H1 (cell line): ENCODE measurements at regions not wholly inside any gene's neighbourhood (a gene's known extent, or its start where the extent isn't known, plus 50 kb on each side); places are given as distances from the start of the nearest gene placed in this dataset.

ENCODE experiments used
- CTCF ChIA-PET: fragments of 300-600 bp; sonication (Branson Sonifier 250); formaldehyde crosslinking; loops from one replicate; lab custom pipeline; 2021; ENCODE audit not compliant: partially characterized antibody; lab: Charles Lee
- POLR2A ChIA-PET: fragments of 300-600 bp; sonication (Branson Sonifier 250); formaldehyde crosslinking; loops from one replicate; lab custom pipeline; 2021; ENCODE audit warnings: inconsistent platforms; ENCODE audit not compliant: partially characterized antibody; lab: Charles Lee
- DNase-seq, 2 experiments: peaks; one replicate each; pipeline versions ENCODE4 v3.0.0 to v3.0.0-alpha.2; 2010 to 2022; ENCODE audit warnings: low spot score in 2 of 2, low read depth in 1 of 2, mixed read lengths in 1 of 2
- FAIRE-seq: peaks from 2 replicates; lab custom pipeline; 2011; peaks lifted over from hg19 to GRCh38; lab: Jason Lieb, UNC
- H2AFZ ChIP-seq: 2 replicates; pipeline ENCODE4 v1.8.1; 2012; ENCODE audit warnings: low read length, inconsistent platforms
- H2AK5ac ChIP-seq: 2 replicates; pipeline ENCODE4 v1.6.1; 2013; ENCODE audit warnings: low read depth, low read length
- H2BK120ac ChIP-seq: replicated peaks from 2 replicates; pipeline ENCODE3; 2013; ENCODE audit warnings: low read depth, low read length, inconsistent platforms
- H2BK12ac ChIP-seq: 2 replicates; pipeline ENCODE4 v1.6.1; 2013; ENCODE audit warnings: low read depth, low read length
- H2BK15ac ChIP-seq: 2 replicates; pipeline ENCODE4 v1.6.1; 2013; ENCODE audit warnings: low read length
- H2BK20ac ChIP-seq: 2 replicates; pipeline ENCODE4 v1.6.1; 2013; ENCODE audit warnings: low read length
- H2BK5ac ChIP-seq: 2 replicates; pipeline ENCODE4 v1.6.1; 2013; ENCODE audit warnings: low read depth, low read length
- H3K14ac ChIP-seq: 2 replicates; pipeline ENCODE4 v1.6.1; 2013; ENCODE audit warnings: inconsistent platforms; ENCODE audit not compliant: insufficient read length
- H3K18ac ChIP-seq: 2 replicates; pipeline ENCODE4 v1.6.1; 2013; ENCODE audit warnings: low read length; ENCODE audit errors: extremely low read depth
- H3K23ac ChIP-seq: 2 replicates; pipeline ENCODE4 v1.6.1; 2013; ENCODE audit warnings: inconsistent platforms; ENCODE audit not compliant: insufficient read length
- H3K23me2 ChIP-seq: 2 replicates; pipeline ENCODE4 v1.6.1; 2013; ENCODE audit warnings: low read depth, low read length
- H3K27ac ChIP-seq: 2 replicates; pipeline ENCODE4 v1.6.1; 2011; ENCODE audit warnings: low read depth, low read length, inconsistent platforms
- H3K27me3 ChIP-seq, 4 experiments: replicated peaks in 1 of 4; 1 replicate in 1 of 4; 2 replicates in 3 of 4; pipeline versions ENCODE4 v1.6.1 to v1.8.1; 2011 to 2013; ENCODE audit warnings: low read length in 3 of 4, mild to moderate bottlenecking in 3 of 4, inconsistent platforms in 2 of 4, mixed read lengths in 2 of 4, moderate library complexity in 1 of 4; ENCODE audit not compliant: control insufficient read depth in 3 of 4, insufficient read depth in 3 of 4; ENCODE audit errors: extremely low read depth in 1 of 4
- H3K36me3 ChIP-seq, 4 experiments: 2 replicates each; pipeline versions ENCODE4 v1.6.1 to v1.8.1; 2011 to 2013; ENCODE audit warnings: mild to moderate bottlenecking in 4 of 4, low read length in 3 of 4, moderate library complexity in 2 of 4, control low read depth in 1 of 4, inconsistent platforms in 1 of 4; ENCODE audit not compliant: insufficient read depth in 4 of 4, control insufficient read depth in 2 of 4
- H3K4ac ChIP-seq: replicated peaks from 2 replicates; pipeline ENCODE3; 2013; ENCODE audit warnings: low read length, low read depth, mixed read lengths, inconsistent platforms; ENCODE audit not compliant: insufficient read length
- H3K4me1 ChIP-seq, 4 experiments: replicated peaks in 1 of 4; 1 replicate in 1 of 4; 2 replicates in 3 of 4; pipeline versions ENCODE4 v1.6.1 to v1.8.1; 2011 to 2013; ENCODE audit warnings: low read length in 3 of 4, inconsistent platforms in 2 of 4, mixed read lengths in 1 of 4; ENCODE audit not compliant: insufficient read depth in 4 of 4, control insufficient read depth in 3 of 4
- H3K4me2 ChIP-seq, 2 experiments: 2 replicates each; pipeline versions ENCODE4 v1.6.1 to v1.8.1; 2011 to 2013; ENCODE audit warnings: low read depth in 2 of 2, low read length in 2 of 2, control low read depth in 1 of 2, inconsistent platforms in 1 of 2, mild to moderate bottlenecking in 1 of 2; ENCODE audit not compliant: insufficient read depth in 1 of 2
- H3K4me3 ChIP-seq, 4 experiments: fragments of 200-600, 300-600 bp in 1 of 4; sonication (generic), shearing (Covaris generic), sonication (Bioruptor Twin) in 1 of 4; 2 replicates each; pipeline versions ENCODE4 v1.5.1 to v1.8.1; 2011 to 2016; ENCODE audit warnings: low read length in 4 of 4, low read depth in 3 of 4, control low read depth in 2 of 4, inconsistent platforms in 2 of 4, mild to moderate bottlenecking in 2 of 4, mixed read lengths in 1 of 4, moderate library complexity in 1 of 4; ENCODE audit not compliant: insufficient read depth in 2 of 4; ENCODE audit errors: extremely low read depth in 1 of 4
- H3K56ac ChIP-seq: replicated peaks from 2 replicates; pipeline ENCODE3; 2013; ENCODE audit warnings: low read depth, mild to moderate bottlenecking, mixed read lengths, low read length, inconsistent platforms; ENCODE audit not compliant: insufficient read length
- H3K79me1 ChIP-seq: 2 replicates; pipeline ENCODE4 v1.6.1; 2013; ENCODE audit warnings: low read depth, low read length, control low read depth
- H3K79me2 ChIP-seq, 2 experiments: 2 replicates each; pipeline versions ENCODE4 v1.6.1 to v1.8.1; 2012 to 2013; ENCODE audit warnings: low read length in 2 of 2, mild to moderate bottlenecking in 2 of 2, inconsistent platforms in 1 of 2; ENCODE audit not compliant: insufficient read depth in 2 of 2, control insufficient read depth in 1 of 2
- H3K9ac ChIP-seq, 4 experiments: replicated peaks in 1 of 4; 1 replicate in 1 of 4; 2 replicates in 3 of 4; pipeline versions ENCODE4 v1.6.1 to v1.8.1; 2011 to 2013; ENCODE audit warnings: low read depth in 3 of 4, low read length in 3 of 4, control low read depth in 2 of 4, mild to moderate bottlenecking in 2 of 4, moderate library complexity in 2 of 4, inconsistent platforms in 1 of 4; ENCODE audit errors: extremely low read depth in 1 of 4
- H3K9me3 ChIP-seq, 2 experiments: 2 replicates each; pipeline versions ENCODE4 v1.6.1 to v1.8.1; 2012 to 2013; ENCODE audit warnings: mild to moderate bottlenecking in 2 of 2, moderate library complexity in 2 of 2, control low read depth in 1 of 2, inconsistent platforms in 1 of 2, low read depth in 1 of 2, low read length in 1 of 2, mixed read lengths in 1 of 2; ENCODE audit not compliant: insufficient read depth in 2 of 2
- H4K20me1 ChIP-seq, 2 experiments: replicated peaks in 1 of 2; 2 replicates each; pipeline versions ENCODE3 to v1.8.1; 2011 to 2013; ENCODE audit warnings: inconsistent platforms in 2 of 2, low read length in 2 of 2, mild to moderate bottlenecking in 1 of 2; ENCODE audit not compliant: insufficient read depth in 2 of 2, control insufficient read depth in 1 of 2
- H4K5ac ChIP-seq: 2 replicates; pipeline ENCODE4 v1.6.1; 2013; ENCODE audit warnings: low read length, low read depth, mixed read lengths, inconsistent platforms; ENCODE audit not compliant: insufficient read length
- H4K8ac ChIP-seq: 2 replicates; pipeline ENCODE4 v1.8.0; 2013; ENCODE audit warnings: mild to moderate bottlenecking, moderate library complexity, low read length, inconsistent platforms; ENCODE audit not compliant: insufficient read depth; ENCODE audit errors: extremely low read depth
- H4K91ac ChIP-seq: replicated peaks from 2 replicates; pipeline ENCODE3; 2013; ENCODE audit warnings: low read length, mixed read lengths, inconsistent platforms; ENCODE audit not compliant: insufficient read length
- RAD21 ChIP-seq, 2 experiments: IDR thresholded peaks in 1 of 2; conservative IDR thresholded peaks in 1 of 2; 2 replicates each; pipeline ENCODE4 v1.6.1; 2011; ENCODE audit warnings: low read depth in 2 of 2, low read length in 2 of 2, improper control_type of control experiment in 1 of 2, inconsistent platforms in 1 of 2, mild to moderate bottlenecking in 1 of 2, moderate library complexity in 1 of 2
- TEAD4 ChIP-seq: IDR thresholded peaks from 2 replicates; pipeline ENCODE4 v1.6.1; 2012; ENCODE audit warnings: low read depth, low read length, inconsistent platforms, mixed read lengths
- WGBS, 2 experiments: shearing (Covaris generic) in 1 of 2; methylation state at CpG; one replicate each; pipeline versions ENCODE4 v1.1.6 to v1.1.7; 2013 to 2015; ENCODE audit warnings: low lambda C conversion rate in 2 of 2, mixed read lengths in 2 of 2, inconsistent platforms in 1 of 2, low coverage in 1 of 2, missing lambda C conversion rate in 1 of 2; ENCODE audit not compliant: insufficient replicate concordance in 2 of 2, insufficient coverage in 1 of 2, insufficient read length in 1 of 2; ENCODE audit errors: extremely low coverage in 1 of 2, missing lambda C conversion rate in 1 of 2; 5-methylcytosine and 5-hydroxymethylcytosine counted together

GRCh38 chr9:3647652-3648051, 121.9 kb upstream of the RFX3 start:
- H3K4me2 ChIP-seq: no peak overlapping the region
- H3K4ac ChIP-seq: no peak overlapping the region
- no peak overlapping the region for H3K23ac ChIP-seq
- H2BK120ac ChIP-seq: no peak overlapping the region
- POLR2A ChIA-PET: no interaction called here
- CTCF ChIA-PET: interaction anchor here (1.1 to 1.6 kb wide), 4 partner anchors 25 to 194 kb away, joined by 3 to 4 read pairs (median 3); no protein-coding TSS in a partner anchor
- 100% methylated on average over 1 of the region's 1 CpG; no CpG with 5 or more reads in 1 of the 2 experiments for WGBS, 2 experiments
- no peak overlapping the region for H2BK15ac ChIP-seq
- no peaks in the 10 kb centered on the region for H3K36me3 ChIP-seq
- no peaks in the 10 kb centered on the region for H3K9me3 ChIP-seq
- H3K14ac ChIP-seq: no peak overlapping the region
- no peak overlapping the region for H2AK5ac ChIP-seq
- FAIRE-seq (no peak), DNase-seq (no peak)
- H3K79me1 ChIP-seq: no peaks in the 10 kb centered on the region
- no peak overlapping the region for H2AFZ ChIP-seq
- TF ChIP-seq RAD21 (IDR thresholded peaks at IDR 0.05 in 1 of 2, conservative IDR thresholded peaks at IDR 0.05 in 1 of 2; ENCODE audit: low read depth in 2 of 2, low read length in 2 of 2) (peak; percentile 12 to 18; a peak in 2 of 4 replicates), TEAD4 (no peak)
- H4K5ac ChIP-seq: no peak overlapping the region
- no peaks in the 10 kb centered on the region for H3K4me1 ChIP-seq
- no peaks in the 10 kb centered on the region for H4K20me1 ChIP-seq
- H3K4me3 ChIP-seq: no peak overlapping the region
- H2BK20ac ChIP-seq: no peak overlapping the region
- H3K27ac ChIP-seq: no peak overlapping the region
- no peak overlapping the region for H2BK5ac ChIP-seq
- no peak overlapping the region for H3K18ac ChIP-seq
- H3K79me2 ChIP-seq: no peaks in the 10 kb centered on the region
- no peak overlapping the region for H3K9ac ChIP-seq
- H4K91ac ChIP-seq: no peak overlapping the region
- no peak overlapping the region for H3K56ac ChIP-seq
- H3K23me2 ChIP-seq: no peaks in the 10 kb centered on the region
- no peak overlapping the region for H2BK12ac ChIP-seq
- no peaks in the 10 kb centered on the region for H3K27me3 ChIP-seq
- H4K8ac ChIP-seq: no peak overlapping the region
